HG03159 (cell line): ENCODE measurements at regions not wholly inside any gene's neighbourhood (a gene's known extent, or its start where the extent isn't known, plus 50 kb on each side); places are given as distances from the start of the nearest gene placed in this dataset.

ENCODE experiments used
- ATAC-seq: cut with Tn5 transposase; IDR thresholded peaks from one replicate; pipeline ENCODE4 v1.9.1; 2021; ENCODE audit warnings: mild to moderate bottlenecking, moderate library complexity; ENCODE audit not compliant: unreplicated experiment

- ATAC-seq = no peak
Observed at GRCh38 chr15:94057305-94057704, 174.1 kb upstream of the MCTP2 start.

GRCh38 chr15:94056314-94056713 lies 175.0 kb upstream of the MCTP2 start:
- ATAC-seq = no peak

GRCh38 chr15:94053626-94054025 lies 177.7 kb upstream of the MCTP2 start:
- no peak for ATAC-seq

- no peak for ATAC-seq
Observed at GRCh38 chr15:94052711-94053110, 178.7 kb upstream of the MCTP2 start.

- no peak for ATAC-seq
Observed at GRCh38 chr15:94047566-94047965, 183.8 kb upstream of the MCTP2 start.

- ATAC-seq = no peak
Observed at GRCh38 chr15:94042180-94042928, 189.0 kb upstream of the MCTP2 start.

- no peak for ATAC-seq
Observed at GRCh38 chr15:94041746-94042145, 189.6 kb upstream of the MCTP2 start.

- ATAC-seq = no peak
Observed at GRCh38 chr15:94040541-94041248, 190.7 kb upstream of the MCTP2 start.

- no peak for ATAC-seq
Observed at GRCh38 chr15:94036156-94036555, 195.2 kb upstream of the MCTP2 start.

GRCh38 chr15:94033683-94034020 lies 197.7 kb upstream of the MCTP2 start:
- no peak for ATAC-seq

- ATAC-seq = no peak
Observed at GRCh38 chr15:94033014-94033682, 198.2 kb upstream of the MCTP2 start.

- ATAC-seq = no peak
Observed at GRCh38 chr15:94032571-94032970, 198.8 kb upstream of the MCTP2 start.

- ATAC-seq = no peak
Observed at GRCh38 chr15:94031072-94031471, 200.3 kb upstream of the MCTP2 start.

GRCh38 chr15:94029495-94029894 lies 201.9 kb upstream of the MCTP2 start:
- ATAC-seq = no peak

GRCh38 chr15:94028809-94029208 lies 202.6 kb upstream of the MCTP2 start:
- no peak for ATAC-seq

- no peak for ATAC-seq
Observed at GRCh38 chr15:94028121-94028520, 203.2 kb upstream of the MCTP2 start.

- no peak for ATAC-seq
Observed at GRCh38 chr15:94027581-94027980, 203.8 kb upstream of the MCTP2 start.

- no peak for ATAC-seq
Observed at GRCh38 chr15:94026458-94027304, 204.7 kb upstream of the MCTP2 start.

- ATAC-seq = no peak
Observed at GRCh38 chr15:94023531-94023930, 207.8 kb upstream of the MCTP2 start.

GRCh38 chr15:94021621-94022320 lies 209.6 kb upstream of the MCTP2 start:
- ATAC-seq = no peak

GRCh38 chr15:94019062-94019461 lies 212.3 kb upstream of the MCTP2 start:
- ATAC-seq = no peak
